HepG2 (cell line): ENCODE measurements at regions not wholly inside any gene's neighbourhood (a gene's known extent, or its start where the extent isn't known, plus 50 kb on each side); places are given as distances from the start of the nearest gene placed in this dataset.
"Not testable (repeated sequence)": the region's sequence is repeated elsewhere in the genome, so short reads cannot be mapped to it uniquely, and the experiment has no call there.

Source experiments
- ATAC-seq: fragments of 200-7000 bp; cut with Tn5 transposase; 3 replicates; pipeline ENCODE4 v1.9.1; 2020; ENCODE audit warnings: mild to moderate bottlenecking, moderate library complexity
- BruUV-seq: library from RNA; stranded (reverse); fragments of 400-500 nt; replicated peaks from 2 replicates; lab custom pipeline; 2021; lab: Mats Ljungman, UMichigan
- CTCF ChIA-PET: fragments of 300-600 bp; formaldehyde crosslinking; extraction: SDS; loops from one replicate; lab custom pipeline; 2021; ENCODE audit warnings: low total read pairs, inconsistent platforms, low intra/inter-chr PET ratio; lab: Yijun Ruan, JAX
- POLR2A ChIA-PET: fragments of 350-600 bp; sonication (Branson Sonifier 250); formaldehyde crosslinking; loops from one replicate; lab custom pipeline; 2020; ENCODE audit warnings: antibody characterized with exemption, inconsistent platforms; lab: Yijun Ruan, JAX
- DNase-seq: peaks from one replicate; pipeline ENCODE4 v3.0.0-alpha.2; 2015; ENCODE audit warnings: low spot score
- FAIRE-seq: peaks from 3 replicates; lab custom pipeline; 2011; peaks lifted over from hg19 to GRCh38; lab: Jason Lieb, UNC
- H2AFZ ChIP-seq: one replicate; pipeline ENCODE4 v1.6.1; 2011; ENCODE audit warnings: low read length, inconsistent platforms
- H3K27ac ChIP-seq: fragments of 300-600 bp; 3 replicates; pipeline ENCODE4 v1.8.0; 2011; ENCODE audit warnings: mixed run types, mild to moderate bottlenecking, mixed read lengths, low read length, inconsistent platforms; ENCODE audit not compliant: insufficient read depth; ENCODE audit errors: extremely low read length
- H3K27me3 ChIP-seq, 2 experiments: fragments of 200-600 bp in 1 of 2; 2 replicates in 1 of 2; 3 replicates in 1 of 2; pipeline versions ENCODE4 v1.6.0 to v1.8.0; 2011; ENCODE audit warnings: low read length in 2 of 2, mild to moderate bottlenecking in 2 of 2, moderate library complexity in 2 of 2, inconsistent platforms in 1 of 2; ENCODE audit not compliant: insufficient read depth in 2 of 2, control insufficient read depth in 1 of 2
- H3K36me3 ChIP-seq, 2 experiments: fragments of 200-600 bp in 1 of 2; replicated peaks in 1 of 2; 2 replicates in 1 of 2; 3 replicates in 1 of 2; pipeline versions ENCODE4 v1.5.1 to v1.8.0; 2011; ENCODE audit warnings: low read length in 2 of 2, inconsistent platforms in 1 of 2; ENCODE audit not compliant: insufficient read depth in 2 of 2, control insufficient read depth in 1 of 2
- H3K4me1 ChIP-seq: 2 replicates; pipeline ENCODE4 v1.5.1; 2012; ENCODE audit warnings: low read length, inconsistent platforms; ENCODE audit not compliant: insufficient read depth
- H3K4me2 ChIP-seq: 2 replicates; pipeline ENCODE4 v1.6.0; 2011; ENCODE audit warnings: low read depth, low read length, inconsistent platforms
- H3K4me3 ChIP-seq, 3 experiments: fragments of 200-600 bp in 1 of 3; sonication (generic), shearing (Covaris generic) in 1 of 3; replicated peaks in 1 of 3; 2 replicates each; pipeline ENCODE4 v1.5.1; 2011 to 2016; ENCODE audit warnings: low read length in 3 of 3, inconsistent platforms in 2 of 3, low read depth in 2 of 3, mild to moderate bottlenecking in 2 of 3, control low read depth in 1 of 3, mixed read lengths in 1 of 3; ENCODE audit not compliant: insufficient read depth in 1 of 3
- H3K79me2 ChIP-seq: one replicate; pipeline ENCODE4 v1.6.1; 2011; ENCODE audit warnings: low read length, inconsistent platforms; ENCODE audit not compliant: insufficient read depth
- H3K9ac ChIP-seq: 2 replicates; pipeline ENCODE4 v1.6.0; 2011; ENCODE audit warnings: mild to moderate bottlenecking, low read depth, low read length, inconsistent platforms; ENCODE audit not compliant: insufficient read depth
- H3K9me3 ChIP-seq: 2 replicates; pipeline ENCODE4 v1.5.1; 2012; ENCODE audit warnings: mild to moderate bottlenecking, low read length
- H4K20me1 ChIP-seq: 2 replicates; pipeline ENCODE4 v1.6.0; 2011; ENCODE audit warnings: inconsistent platforms, mild to moderate bottlenecking, low read length, moderate library complexity; ENCODE audit not compliant: insufficient read depth
- TERF1 ChIP-seq: sonication (generic); formaldehyde crosslinking; IDR thresholded peaks from 2 replicates; pipeline ENCODE4 v1.8.0; 2022; ENCODE audit warnings: mild to moderate bottlenecking, missing genetic modification reagents, moderate library complexity
- ZNF180 ChIP-seq: sonication (generic); formaldehyde crosslinking; IDR thresholded peaks from 2 replicates; pipeline ENCODE4 v1.4.0; 2020; ENCODE audit warnings: low read depth, missing genetic modification reagents, borderline replicate concordance
- ZNF784 ChIP-seq: sonication (generic); formaldehyde crosslinking; IDR thresholded peaks from 2 replicates; pipeline ENCODE4 v1.5.1; 2020; ENCODE audit warnings: missing genetic modification reagents, mild to moderate bottlenecking, borderline replicate concordance
- WGBS: methylation state at CpG from one replicate; pipeline ENCODE4 v1.1.6; 2017; ENCODE audit warnings: low lambda C conversion rate; 5-methylcytosine and 5-hydroxymethylcytosine counted together
- in situ Hi-C: cut with HindIII; loops from 2 replicates; pipeline ENCODE4 v1.10.0; 2017; ENCODE audit warnings: low pct_unique_long_range_greater_than_20kb; ENCODE audit not compliant: extremely low pct_ligation_motif_present
- intact Hi-C: fragments of 100-400 bp; cut with micrococcal nuclease; formaldehyde crosslinking; loops from one replicate; pipeline ENCODE4 v1.10.0; 2022; ENCODE audit not compliant: unreplicated experiment

- H4K20me1 ChIP-seq, BruUV-seq, intact Hi-C loops, H3K9me3 ChIP-seq, H3K36me3 ChIP-seq, H3K79me2 ChIP-seq, in situ Hi-C loops, H3K9ac ChIP-seq, POLR2A ChIA-PET, H3K27me3 ChIP-seq, CTCF ChIA-PET, H3K27ac ChIP-seq, FAIRE-seq, DNase-seq, H3K4me3 ChIP-seq, H2AFZ ChIP-seq, H3K4me2 ChIP-seq, ATAC-seq, H3K4me1 ChIP-seq: not testable (repeated sequence)
- 66% methylated on average over 14 of the region's 14 CpGs for WGBS
Measured at GRCh38 chr6:112937690-112938089, 590.6 kb downstream of the RFPL4B start.

GRCh38 chr6:112938650-112939049, 591.5 kb downstream of the RFPL4B start:
- Histone ChIP-seq H3K9me3 (no peaks in the 10 kb centered on the region), H3K79me2 (no peaks in the 10 kb centered on the region), H3K36me3 (no peaks in the 10 kb centered on the region), H3K27me3 (no peaks in the 10 kb centered on the region), H3K4me3 (no peak overlapping the region), H3K27ac (no peak overlapping the region), H2AFZ (no peak overlapping the region), H3K4me2 (no peak overlapping the region), H3K9ac (no peak overlapping the region), H3K4me1 (no peaks in the 10 kb centered on the region), H4K20me1 (no peaks in the 10 kb centered on the region)
- no TSS peak for BruUV-seq
- FAIRE-seq (no peak), ATAC-seq (no peak), DNase-seq (no peak)
- ChIA-PET CTCF (no interaction called here), POLR2A (no interaction called here)
- WGBS = 82% methylated on average over 2 of the region's 2 CpGs
- in situ Hi-C loops = no loop called here
- TF ChIP-seq ZNF180 (CRISPR knock-in tag) (no peak), TERF1 (CRISPR knock-in tag) (no peak), ZNF784 (CRISPR knock-in tag) (no peak)
- intact Hi-C loops = no loop called here
